GM23338 (cell line): ENCODE measurements at regions not wholly inside any gene's neighbourhood (a gene's known extent, or its start where the extent isn't known, plus 50 kb on each side); places are given as distances from the start of the nearest gene placed in this dataset.
A peak's percentile ranks its signal among the peaks of the same experiment; 100 is the strongest.

Source experiments
- ATAC-seq: fragments of 200-7000 bp; cut with Tn5 transposase; 3 replicates; pipeline ENCODE4 v1.9.1; 2020
- DNase-seq: peaks from one replicate; pipeline ENCODE4 v3.0.0-alpha.2; 2015; ENCODE audit warnings: low spot score
- H2AFZ ChIP-seq: fragments of 200-600 bp; sonication (generic); 2 replicates; pipeline ENCODE4 v1.8.0; 2016; ENCODE audit warnings: antibody characterized with exemption, mild to moderate bottlenecking, moderate library complexity
- H3F3A ChIP-seq: fragments of 200-600 bp; sonication (generic); replicated peaks from 2 replicates; pipeline ENCODE4 v1.8.0; 2017; ENCODE audit warnings: antibody characterized with exemption, mixed run types, low read depth
- H3K27ac ChIP-seq: fragments of 200-600 bp; sonication (generic); 2 replicates; pipeline ENCODE4 v1.6.1; 2016; ENCODE audit warnings: low read depth
- H3K27me3 ChIP-seq: fragments of 200-600 bp; sonication (generic); 2 replicates; pipeline ENCODE4 v1.8.0; 2016; ENCODE audit warnings: mild to moderate bottlenecking, mixed run types, moderate library complexity; ENCODE audit not compliant: insufficient read depth
- H3K36me3 ChIP-seq: fragments of 200-600 bp; sonication (generic); 2 replicates; pipeline ENCODE4 v1.8.0; 2016; ENCODE audit warnings: mild to moderate bottlenecking; ENCODE audit not compliant: insufficient read depth
- H3K4me1 ChIP-seq: fragments of 200-600 bp; sonication (generic); 2 replicates; pipeline ENCODE4 v1.8.0; 2016; ENCODE audit warnings: mild to moderate bottlenecking, moderate library complexity; ENCODE audit not compliant: insufficient read depth
- H3K4me2 ChIP-seq: fragments of 200-600 bp; sonication (generic); 2 replicates; pipeline ENCODE4 v1.7.1; 2017; ENCODE audit warnings: mixed run types
- H3K4me3 ChIP-seq: fragments of 200-600 bp; sonication (generic); 2 replicates; pipeline ENCODE4 v1.6.1; 2016; ENCODE audit warnings: mixed run types
- H3K79me2 ChIP-seq: fragments of 200-600 bp; sonication (generic); replicated peaks from 2 replicates; pipeline ENCODE4 v1.8.0; 2017; ENCODE audit warnings: mild to moderate bottlenecking; ENCODE audit not compliant: insufficient read depth
- H3K9me2 ChIP-seq: fragments of 200-600 bp; sonication (generic); 2 replicates; pipeline ENCODE4 v1.8.0; 2017; ENCODE audit not compliant: insufficient read depth
- H4K20me1 ChIP-seq: fragments of 200-600 bp; sonication (generic); replicated peaks from 2 replicates; pipeline ENCODE4 v1.8.0; 2017; ENCODE audit warnings: mild to moderate bottlenecking; ENCODE audit not compliant: insufficient read depth
- H3K27ac Mint-ChIP-seq: 2 replicates; pipeline ENCODE4 v1.8.0; 2020; ENCODE audit warnings: inconsistent platforms, mild to moderate bottlenecking, moderate library complexity, mixed read lengths
- H3K27me3 Mint-ChIP-seq: 3 replicates; pipeline ENCODE4 v1.8.0; 2022; ENCODE audit warnings: low read depth, mild to moderate bottlenecking, moderate library complexity, mixed read lengths, inconsistent platforms; ENCODE audit not compliant: insufficient read depth, poor library complexity
- H3K36me3 Mint-ChIP-seq: 3 replicates; pipeline ENCODE4 v1.8.0; 2021; ENCODE audit warnings: low read depth, mild to moderate bottlenecking, inconsistent platforms, moderate library complexity, mixed read lengths
- H3K4me1 Mint-ChIP-seq: 3 replicates; pipeline ENCODE4 v1.8.0; 2020; ENCODE audit warnings: mild to moderate bottlenecking, inconsistent platforms, mixed read lengths
- H3K4me3 Mint-ChIP-seq: 3 replicates; pipeline ENCODE4 v1.8.0; 2021; ENCODE audit warnings: moderate library complexity, mild to moderate bottlenecking, inconsistent platforms, mixed read lengths
- H3K9me3 Mint-ChIP-seq: 3 replicates; pipeline ENCODE4 v1.8.0; 2020; ENCODE audit warnings: moderate library complexity, mild to moderate bottlenecking, inconsistent platforms, mixed read lengths
- CREB1 ChIP-seq: fragments of 250-450 bp; sonication (Bioruptor Pico); IDR thresholded peaks from 2 replicates; pipeline ENCODE4 v1.5.0; 2020; ENCODE audit warnings: low read depth, mild to moderate bottlenecking, moderate library complexity
- CTCF ChIP-seq, 2 experiments: fragments of 200-600 bp in 1 of 2; sonication (generic) in 1 of 2; conservative IDR thresholded peaks; 2 replicates each; pipeline versions ENCODE4 v1.5.1 to v1.6.1; 2016 to 2017; ENCODE audit warnings: antibody characterized with exemption in 2 of 2, low read depth in 2 of 2, mild to moderate bottlenecking in 2 of 2, moderate library complexity in 1 of 2
- ETS1 ChIP-seq: IDR thresholded peaks from 2 replicates; pipeline ENCODE4 v1.6.1; 2016; ENCODE audit warnings: antibody characterized with exemption
- EZH2phosphoT487 ChIP-seq: fragments of 200-600 bp; sonication (generic); IDR thresholded peaks from one replicate; pipeline ENCODE4 v1.8.1; 2018; ENCODE audit warnings: antibody characterized with exemption; ENCODE audit not compliant: unreplicated experiment
- JUNB ChIP-seq: IDR thresholded peaks from one replicate; pipeline ENCODE4 v1.6.1; 2016; ENCODE audit warnings: antibody characterized with exemption; ENCODE audit not compliant: unreplicated experiment
- NANOG ChIP-seq: IDR thresholded peaks from 2 replicates; pipeline ENCODE4 v1.6.1; 2016; ENCODE audit warnings: antibody characterized with exemption, borderline replicate concordance
- POLR2AphosphoS5 ChIP-seq: IDR thresholded peaks from 2 replicates; pipeline ENCODE4 v1.6.1; 2016; ENCODE audit warnings: antibody characterized with exemption, low read depth
- STAT1 ChIP-seq: IDR thresholded peaks from one replicate; pipeline ENCODE4 v1.6.1; 2016; ENCODE audit warnings: antibody characterized with exemption; ENCODE audit not compliant: unreplicated experiment
- ZNF331 ChIP-seq: fragments of 250-450 bp; sonication (Bioruptor Pico); IDR thresholded peaks from 2 replicates; pipeline ENCODE4 v1.5.0; 2020; ENCODE audit warnings: low read depth, mild to moderate bottlenecking, moderate library complexity
- ZNF462 ChIP-seq: fragments of 250-450 bp; sonication (Bioruptor Pico); IDR thresholded peaks from 2 replicates; pipeline ENCODE4 v1.5.0; 2020; ENCODE audit warnings: mild to moderate bottlenecking, moderate library complexity

GRCh38 chr2:163949693-163950092 lies 213.9 kb upstream of the FIGN start:
- no peak overlapping the region for H3K4me3 Mint-ChIP-seq
- H3K36me3 Mint-ChIP-seq = peaks cover 3% of the 10 kb centered on the region; the same call in 1 of the 3 replicates
- Histone ChIP-seq H3K79me2 (no peaks in the 10 kb centered on the region), H3K36me3 (no peaks in the 10 kb centered on the region; the same call in 1 of the 2 replicates), H2AFZ (no peak overlapping the region), H3K27ac (no peak overlapping the region), H3K27me3 (no peaks in the 10 kb centered on the region), H3K4me2 (no peak overlapping the region), H3K4me1 (no peaks in the 10 kb centered on the region), H3F3A (no peaks in the 10 kb centered on the region), H3K9me2 (peaks cover 7% of the 10 kb centered on the region; the same call in 1 of the 2 replicates), H3K4me3 (no peak overlapping the region), H4K20me1 (no peaks in the 10 kb centered on the region)
- H3K4me1 Mint-ChIP-seq = no peaks in the 10 kb centered on the region; the same call in 2 of the 3 replicates
- H3K27ac Mint-ChIP-seq = no peak overlapping the region
- H3K9me3 Mint-ChIP-seq = no peaks in the 10 kb centered on the region; the same call in 2 of the 3 replicates
- TF ChIP-seq EZH2phosphoT487 = no peak
- no peak for TF ChIP-seq JUNB
- TF ChIP-seq ETS1 = no peak
- TF ChIP-seq ZNF331 (CRISPR knock-in tag) = no peak
- TF ChIP-seq STAT1 = no peak
- no peak for TF ChIP-seq CREB1 (CRISPR knock-in tag)
- no peak for TF ChIP-seq NANOG
- no peak for TF ChIP-seq CTCF (conservative IDR thresholded peaks at IDR 0.05; ENCODE audit: low read depth in 2 of 2)
- no peak for TF ChIP-seq POLR2AphosphoS5
- DNase-seq = no peak
- no peaks in the 10 kb centered on the region for H3K27me3 Mint-ChIP-seq
- no peak for ATAC-seq

- Histone ChIP-seq H3K4me3 (no peak overlapping the region), H3K36me3 (no peaks in the 10 kb centered on the region), H3K79me2 (no peaks in the 10 kb centered on the region), H3K9me2 (0 out of 2 replicates have a peak, but pooled peaks cover 3% of the 10 kb centered on the region), H4K20me1 (no peaks in the 10 kb centered on the region), H3K27me3 (no peaks in the 10 kb centered on the region), H3K27ac (no peak overlapping the region), H3K4me2 (no peak overlapping the region), H3F3A (no peaks in the 10 kb centered on the region), H2AFZ (no peak overlapping the region), H3K4me1 (peaks cover 8% of the 10 kb centered on the region; the same call in 1 of the 2 replicates)
- peaks cover 9% of the 10 kb centered on the region for H3K4me1 Mint-ChIP-seq
- H3K27me3 Mint-ChIP-seq = no peaks in the 10 kb centered on the region
- no peak for DNase-seq
- no peaks in the 10 kb centered on the region for H3K9me3 Mint-ChIP-seq
- no peak for ATAC-seq
- no peaks in the 10 kb centered on the region for H3K36me3 Mint-ChIP-seq
- H3K27ac Mint-ChIP-seq = peak overlapping the region; percentile 16; the same call in 1 of the 2 replicates
- no peak overlapping the region for H3K4me3 Mint-ChIP-seq
- TF ChIP-seq ZNF462 (CRISPR knock-in tag) = no peak
- TF ChIP-seq CTCF (conservative IDR thresholded peaks at IDR 0.05; ENCODE audit: low read depth in 2 of 2) = no peak
- no peak for TF ChIP-seq ETS1
These were observed 208.5 kb upstream of the FIGN start for GRCh38 chr2:163944347-163944737.
